ENCODE measurements at regions not wholly inside any gene's neighbourhood (a gene's known extent, or its start where the extent isn't known, plus 50 kb on each side); places are given as distances from the start of the nearest gene placed in this dataset.

- TF ChIP-seq EZH2phosphoT487 (IDR thresholded peaks at IDR 0.05) (no peak), EZH2 (IDR thresholded peaks at IDR 0.05) (no peak)
- TF ChIP-seq, protein P1, sequence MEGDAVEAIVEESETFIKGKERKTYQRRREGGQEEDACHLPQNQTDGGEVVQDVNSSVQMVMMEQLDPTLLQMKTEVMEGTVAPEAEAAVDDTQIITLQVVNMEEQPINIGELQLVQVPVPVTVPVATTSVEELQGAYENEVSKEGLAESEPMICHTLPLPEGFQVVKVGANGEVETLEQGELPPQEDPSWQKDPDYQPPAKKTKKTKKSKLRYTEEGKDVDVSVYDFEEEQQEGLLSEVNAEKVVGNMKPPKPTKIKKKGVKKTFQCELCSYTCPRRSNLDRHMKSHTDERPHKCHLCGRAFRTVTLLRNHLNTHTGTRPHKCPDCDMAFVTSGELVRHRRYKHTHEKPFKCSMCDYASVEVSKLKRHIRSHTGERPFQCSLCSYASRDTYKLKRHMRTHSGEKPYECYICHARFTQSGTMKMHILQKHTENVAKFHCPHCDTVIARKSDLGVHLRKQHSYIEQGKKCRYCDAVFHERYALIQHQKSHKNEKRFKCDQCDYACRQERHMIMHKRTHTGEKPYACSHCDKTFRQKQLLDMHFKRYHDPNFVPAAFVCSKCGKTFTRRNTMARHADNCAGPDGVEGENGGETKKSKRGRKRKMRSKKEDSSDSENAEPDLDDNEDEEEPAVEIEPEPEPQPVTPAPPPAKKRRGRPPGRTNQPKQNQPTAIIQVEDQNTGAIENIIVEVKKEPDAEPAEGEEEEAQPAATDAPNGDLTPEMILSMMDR (IDR thresholded peaks at IDR 0.05): no peak
These were observed 205.8 kb upstream of the IL12A start for GRCh38 chr3:159782724-159783421.
